Cardiac fibroblast (primary cell): ENCODE measurements at regions not wholly inside any gene's neighbourhood (a gene's known extent, or its start where the extent isn't known, plus 50 kb on each side); places are given as distances from the start of the nearest gene placed in this dataset.

Experiments used
- DNase-seq, 2 donors: peaks; one replicate each; pipeline versions ENCODE4 v3.0.0 to v3.0.0-alpha.2; 2010; ENCODE audit warnings: low read depth in 2 of 2
- H3K4me3 ChIP-seq, 2 donors: replicated peaks in 1 of 2; 1 replicate in 1 of 2; 2 replicates in 1 of 2; pipeline ENCODE4 v1.5.1; 2011; ENCODE audit warnings: low read depth in 2 of 2, low read length in 2 of 2, mild to moderate bottlenecking in 2 of 2, moderate library complexity in 1 of 2
- CTCF ChIP-seq: IDR thresholded peaks from one replicate; pipeline ENCODE4 v1.5.1; 2011; ENCODE audit warnings: low read depth, mild to moderate bottlenecking, low read length, inconsistent platforms

- no peak for TF ChIP-seq CTCF
- DNase-seq, result no peak
- no peak overlapping the region for H3K4me3 ChIP-seq
Measured at GRCh38 chr16:35750701-35751104, 2291.3 kb downstream of the TP53TG3F start.

- no peak for DNase-seq
- TF ChIP-seq CTCF, result no peak
- H3K4me3 ChIP-seq, result no peak overlapping the region
Measured at GRCh38 chr16:35751191-35751941, 2292.0 kb downstream of the TP53TG3F start.

- no peak for TF ChIP-seq CTCF
- no peak for DNase-seq
- no peak overlapping the region for H3K4me3 ChIP-seq
Measured at GRCh38 chr16:35752012-35752772, 2292.8 kb downstream of the TP53TG3F start.

GRCh38 chr16:35752773-35753558 lies 2293.6 kb downstream of the TP53TG3F start:
- no peak overlapping the region for H3K4me3 ChIP-seq
- DNase-seq, result no peak
- TF ChIP-seq CTCF, result no peak

GRCh38 chr16:35753559-35754390 lies 2294.4 kb downstream of the TP53TG3F start:
- no peak for TF ChIP-seq CTCF
- H3K4me3 ChIP-seq, result no peak overlapping the region
- no peak for DNase-seq
